ENCODE measurements at regions not wholly inside any gene's neighbourhood (a gene's known extent, or its start where the extent isn't known, plus 50 kb on each side); places are given as distances from the start of the nearest gene placed in this dataset.

DNA sequence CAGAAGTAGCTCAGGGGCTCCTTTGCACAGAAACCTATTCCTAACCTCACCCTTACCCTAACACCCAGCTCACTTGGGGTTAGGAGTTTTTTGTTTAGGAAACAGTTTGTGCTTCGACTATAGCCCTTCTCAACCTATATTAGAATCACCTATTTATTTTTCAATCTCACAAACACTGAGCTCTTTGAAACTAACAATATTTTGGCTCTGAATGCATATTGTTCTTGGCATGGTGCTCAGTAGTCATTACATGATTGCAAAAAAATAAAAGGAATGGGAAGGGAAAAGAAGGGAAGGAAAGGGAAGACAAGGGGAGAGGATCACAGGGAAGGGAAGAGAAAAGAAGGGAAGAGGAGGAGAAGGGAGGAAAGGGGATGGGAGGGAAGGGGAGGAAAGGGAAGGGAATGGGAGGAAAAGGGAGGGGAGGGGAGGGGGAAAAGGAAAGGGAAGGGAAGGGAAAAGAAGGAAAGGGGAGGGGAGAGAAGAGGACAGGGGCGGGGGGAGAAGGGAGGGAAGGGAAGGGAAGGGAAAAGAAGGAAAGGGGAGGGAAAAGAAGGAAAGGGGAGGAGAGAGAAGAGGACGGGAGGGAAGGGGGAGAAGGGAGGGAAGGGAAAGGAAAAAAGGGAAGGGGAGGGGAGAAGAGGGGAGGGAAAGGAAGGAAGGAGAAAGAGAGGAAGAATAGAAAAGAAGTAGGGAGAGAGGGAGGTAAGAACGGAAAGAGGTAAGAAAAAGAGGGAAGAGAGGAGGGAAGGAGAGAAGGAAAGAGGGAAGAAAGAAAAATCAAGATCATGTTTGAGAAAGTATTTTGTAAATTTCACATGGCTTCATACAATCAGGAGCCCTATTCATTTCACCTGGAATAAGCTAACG is 484.1 kb upstream of the NFIA start:
- Histone ChIP-seq H3K4me3 (ENCODE audit: low read depth in 1 of 3, low read length in 3 of 3) (no peak overlapping the region), H3K9me3 (ENCODE audit: control insufficient read depth in 4 of 4, low read length in 3 of 4) (peaks cover 3 to 4% (median 3%) of the 10 kb centered on the region in 4 donors), H3K27ac (ENCODE audit: low read depth in 1 of 2, low read length in 2 of 2) (no peak overlapping the region), H3K27me3 (ENCODE audit: control insufficient read depth in 4 of 4, insufficient read depth in 4 of 4, low read length in 3 of 4) (peaks cover 0 to 2% (median 0%) of the 10 kb centered on the region in 4 donors), H3K9ac (ENCODE audit: low read depth in 1 of 2, low read length in 2 of 2) (no peak overlapping the region), H3K4me1 (ENCODE audit: control insufficient read depth in 4 of 4, insufficient read depth in 4 of 4, low read length in 3 of 4) (no peaks in the 10 kb centered on the region), H3K36me3 (ENCODE audit: control insufficient read depth in 4 of 4, insufficient read depth in 3 of 4, low read depth in 1 of 4, low read length in 3 of 4) (no peaks in the 10 kb centered on the region)
- WGBS, result 67% methylated on average over 5 of the region's 5 CpGs
- DNase-seq (ENCODE audit: low spot score), result no peak
- TF ChIP-seq HNF4A (conservative IDR thresholded peaks at IDR 0.05), result no peak
- TF ChIP-seq FOXA1 (IDR thresholded peaks at IDR 0.05), result no peak
- TF ChIP-seq, protein P1, sequence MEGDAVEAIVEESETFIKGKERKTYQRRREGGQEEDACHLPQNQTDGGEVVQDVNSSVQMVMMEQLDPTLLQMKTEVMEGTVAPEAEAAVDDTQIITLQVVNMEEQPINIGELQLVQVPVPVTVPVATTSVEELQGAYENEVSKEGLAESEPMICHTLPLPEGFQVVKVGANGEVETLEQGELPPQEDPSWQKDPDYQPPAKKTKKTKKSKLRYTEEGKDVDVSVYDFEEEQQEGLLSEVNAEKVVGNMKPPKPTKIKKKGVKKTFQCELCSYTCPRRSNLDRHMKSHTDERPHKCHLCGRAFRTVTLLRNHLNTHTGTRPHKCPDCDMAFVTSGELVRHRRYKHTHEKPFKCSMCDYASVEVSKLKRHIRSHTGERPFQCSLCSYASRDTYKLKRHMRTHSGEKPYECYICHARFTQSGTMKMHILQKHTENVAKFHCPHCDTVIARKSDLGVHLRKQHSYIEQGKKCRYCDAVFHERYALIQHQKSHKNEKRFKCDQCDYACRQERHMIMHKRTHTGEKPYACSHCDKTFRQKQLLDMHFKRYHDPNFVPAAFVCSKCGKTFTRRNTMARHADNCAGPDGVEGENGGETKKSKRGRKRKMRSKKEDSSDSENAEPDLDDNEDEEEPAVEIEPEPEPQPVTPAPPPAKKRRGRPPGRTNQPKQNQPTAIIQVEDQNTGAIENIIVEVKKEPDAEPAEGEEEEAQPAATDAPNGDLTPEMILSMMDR (IDR thresholded peaks at IDR 0.05; ENCODE audit: low read depth, low read length, missing input control), result no peak
- no peak for TF ChIP-seq GABPA (IDR thresholded peaks at IDR 0.05 in 1 of 2, conservative IDR thresholded peaks at IDR 0.05 in 1 of 2)
- TF ChIP-seq, protein P2, sequence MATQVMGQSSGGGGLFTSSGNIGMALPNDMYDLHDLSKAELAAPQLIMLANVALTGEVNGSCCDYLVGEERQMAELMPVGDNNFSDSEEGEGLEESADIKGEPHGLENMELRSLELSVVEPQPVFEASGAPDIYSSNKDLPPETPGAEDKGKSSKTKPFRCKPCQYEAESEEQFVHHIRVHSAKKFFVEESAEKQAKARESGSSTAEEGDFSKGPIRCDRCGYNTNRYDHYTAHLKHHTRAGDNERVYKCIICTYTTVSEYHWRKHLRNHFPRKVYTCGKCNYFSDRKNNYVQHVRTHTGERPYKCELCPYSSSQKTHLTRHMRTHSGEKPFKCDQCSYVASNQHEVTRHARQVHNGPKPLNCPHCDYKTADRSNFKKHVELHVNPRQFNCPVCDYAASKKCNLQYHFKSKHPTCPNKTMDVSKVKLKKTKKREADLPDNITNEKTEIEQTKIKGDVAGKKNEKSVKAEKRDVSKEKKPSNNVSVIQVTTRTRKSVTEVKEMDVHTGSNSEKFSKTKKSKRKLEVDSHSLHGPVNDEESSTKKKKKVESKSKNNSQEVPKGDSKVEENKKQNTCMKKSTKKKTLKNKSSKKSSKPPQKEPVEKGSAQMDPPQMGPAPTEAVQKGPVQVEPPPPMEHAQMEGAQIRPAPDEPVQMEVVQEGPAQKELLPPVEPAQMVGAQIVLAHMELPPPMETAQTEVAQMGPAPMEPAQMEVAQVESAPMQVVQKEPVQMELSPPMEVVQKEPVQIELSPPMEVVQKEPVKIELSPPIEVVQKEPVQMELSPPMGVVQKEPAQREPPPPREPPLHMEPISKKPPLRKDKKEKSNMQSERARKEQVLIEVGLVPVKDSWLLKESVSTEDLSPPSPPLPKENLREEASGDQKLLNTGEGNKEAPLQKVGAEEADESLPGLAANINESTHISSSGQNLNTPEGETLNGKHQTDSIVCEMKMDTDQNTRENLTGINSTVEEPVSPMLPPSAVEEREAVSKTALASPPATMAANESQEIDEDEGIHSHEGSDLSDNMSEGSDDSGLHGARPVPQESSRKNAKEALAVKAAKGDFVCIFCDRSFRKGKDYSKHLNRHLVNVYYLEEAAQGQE (IDR thresholded peaks at IDR 0.05), result no peak
- TF ChIP-seq TAF1 (conservative IDR thresholded peaks at IDR 0.05), result no peak
- TF ChIP-seq YY1 (IDR thresholded peaks at IDR 0.05), result no peak
- no peak for TF ChIP-seq NR2F2 (IDR thresholded peaks at IDR 0.05)
- TF ChIP-seq RXRA (IDR thresholded peaks at IDR 0.05), result no peak
- TF ChIP-seq EGR1 (IDR thresholded peaks at IDR 0.05; ENCODE audit: low read depth in 2 of 2), result no peak
- TF ChIP-seq, protein P3, sequence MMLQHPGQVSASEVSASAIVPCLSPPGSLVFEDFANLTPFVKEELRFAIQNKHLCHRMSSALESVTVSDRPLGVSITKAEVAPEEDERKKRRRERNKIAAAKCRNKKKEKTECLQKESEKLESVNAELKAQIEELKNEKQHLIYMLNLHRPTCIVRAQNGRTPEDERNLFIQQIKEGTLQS (IDR thresholded peaks at IDR 0.05), result no peak
- TF ChIP-seq SP1 (IDR thresholded peaks at IDR 0.05), result no peak
- TF ChIP-seq, protein P4, sequence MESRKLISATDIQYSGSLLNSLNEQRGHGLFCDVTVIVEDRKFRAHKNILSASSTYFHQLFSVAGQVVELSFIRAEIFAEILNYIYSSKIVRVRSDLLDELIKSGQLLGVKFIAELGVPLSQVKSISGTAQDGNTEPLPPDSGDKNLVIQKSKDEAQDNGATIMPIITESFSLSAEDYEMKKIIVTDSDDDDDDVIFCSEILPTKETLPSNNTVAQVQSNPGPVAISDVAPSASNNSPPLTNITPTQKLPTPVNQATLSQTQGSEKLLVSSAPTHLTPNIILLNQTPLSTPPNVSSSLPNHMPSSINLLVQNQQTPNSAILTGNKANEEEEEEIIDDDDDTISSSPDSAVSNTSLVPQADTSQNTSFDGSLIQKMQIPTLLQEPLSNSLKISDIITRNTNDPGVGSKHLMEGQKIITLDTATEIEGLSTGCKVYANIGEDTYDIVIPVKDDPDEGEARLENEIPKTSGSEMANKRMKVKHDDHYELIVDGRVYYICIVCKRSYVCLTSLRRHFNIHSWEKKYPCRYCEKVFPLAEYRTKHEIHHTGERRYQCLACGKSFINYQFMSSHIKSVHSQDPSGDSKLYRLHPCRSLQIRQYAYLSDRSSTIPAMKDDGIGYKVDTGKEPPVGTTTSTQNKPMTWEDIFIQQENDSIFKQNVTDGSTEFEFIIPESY (IDR thresholded peaks at IDR 0.05), result no peak
- no peak for TF ChIP-seq FOXA2 (IDR thresholded peaks at IDR 0.05)
- no peak for TF ChIP-seq RAD21 (IDR thresholded peaks at IDR 0.05)
